ENCODE measurements at regions not wholly inside any gene's neighbourhood (a gene's known extent, or its start where the extent isn't known, plus 50 kb on each side); places are given as distances from the start of the nearest gene placed in this dataset.
A peak's percentile ranks its signal among the peaks of the same experiment; 100 is the strongest.

DNA sequence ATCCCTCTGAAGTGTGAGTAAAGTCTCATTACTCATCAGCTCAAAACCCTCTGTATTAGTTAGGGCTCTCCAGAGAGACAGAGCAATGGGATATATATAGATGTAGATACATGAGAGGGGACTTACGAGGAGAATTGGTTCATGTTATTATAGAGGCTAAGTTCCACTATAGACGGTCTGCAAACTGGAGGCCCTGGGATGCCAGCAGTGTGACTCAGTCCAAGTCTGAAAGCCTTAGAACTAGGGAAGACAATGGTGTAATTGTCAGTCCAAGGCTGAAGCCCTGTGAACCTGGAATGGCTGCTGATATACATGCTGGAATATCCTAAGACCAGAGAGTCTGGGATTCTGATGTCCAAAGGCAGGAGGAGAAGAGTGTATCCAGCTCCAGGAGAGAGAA lies 57.3 kb upstream of the CEP83 start:
- no peak for DNase-seq
- no peak for ATAC-seq (ENCODE audit: poor library complexity)
- intact Hi-C loops (cut with DNase I) = no loop called here

DNA sequence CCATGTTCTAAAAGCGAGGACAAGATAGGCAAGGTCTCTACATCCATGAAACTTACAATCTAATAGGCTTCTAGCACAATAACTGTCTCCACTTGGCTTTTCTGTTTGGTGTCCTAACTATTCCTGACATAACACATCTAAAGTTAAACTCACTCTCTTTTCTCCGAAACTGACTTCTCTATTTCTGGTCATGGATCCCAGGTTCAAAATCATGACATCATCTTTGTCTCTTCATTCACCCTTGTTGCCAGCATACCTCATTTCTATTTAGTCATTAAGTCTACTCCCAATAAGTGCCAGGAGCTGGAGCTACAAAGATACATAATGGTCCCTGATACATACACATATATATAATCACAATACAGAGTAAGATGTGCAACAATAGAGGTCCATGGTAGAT lies 53.9 kb upstream of the CEP83 start:
- intact Hi-C loops (cut with DNase I) = no loop called here
- ATAC-seq (ENCODE audit: poor library complexity) (no peak), DNase-seq (no peak)

DNA sequence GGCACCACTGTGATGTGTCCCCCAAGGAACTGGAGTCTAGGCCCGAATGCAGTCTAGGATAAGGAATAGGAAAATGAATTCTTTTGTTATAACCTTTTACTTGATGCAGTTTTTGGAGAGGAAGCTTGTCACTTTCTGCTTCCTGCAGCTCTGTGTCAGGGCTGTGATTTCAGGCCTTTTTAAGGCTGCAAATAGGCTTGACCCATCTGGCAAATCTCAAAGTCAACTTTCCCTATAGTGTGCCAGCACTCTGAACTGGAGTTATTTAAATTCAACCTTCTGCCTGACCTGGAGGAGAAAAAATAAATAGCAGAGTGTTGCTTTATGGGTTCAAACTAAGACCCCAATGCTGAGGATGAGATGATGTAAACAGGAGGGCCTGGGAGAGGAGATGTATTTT lies 51.8 kb upstream of the CEP83 start:
- DNase-seq (no peak), ATAC-seq (ENCODE audit: poor library complexity) (peak; percentile 83)
- intact Hi-C loops (cut with DNase I) = no loop called here

DNA sequence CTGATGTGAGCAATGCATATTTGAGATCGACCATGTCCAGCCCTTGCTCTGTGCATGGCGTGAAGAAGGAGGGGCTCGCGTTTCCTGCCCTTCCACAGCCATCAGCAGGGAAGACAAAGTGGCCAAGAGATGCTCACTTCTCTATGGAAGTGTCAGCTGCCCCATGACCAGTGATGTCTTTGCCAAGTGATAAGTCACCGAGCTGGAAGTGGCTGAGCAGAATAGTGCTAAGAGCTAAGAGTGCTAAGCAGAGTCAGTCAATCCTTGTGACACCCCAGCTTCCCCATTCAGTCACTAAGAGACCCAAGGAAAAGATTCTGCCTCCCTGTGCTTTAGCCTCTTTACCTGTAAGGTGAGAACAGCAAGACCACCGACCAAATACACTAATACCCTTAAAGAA lies 50.5 kb upstream of the CEP83 start:
- DNase-seq (no peak), ATAC-seq (ENCODE audit: poor library complexity) (peak; percentile 83)
- intact Hi-C loops (cut with DNase I) = no loop called here
